ENCODE measurements at regions not wholly inside any gene's neighbourhood (a gene's known extent, or its start where the extent isn't known, plus 50 kb on each side); places are given as distances from the start of the nearest gene placed in this dataset.

- no peak for TF ChIP-seq POLR2A (IDR thresholded peaks at IDR 0.05; ENCODE audit: low read depth, low read length)
- TF ChIP-seq POLR2AphosphoS5 (IDR thresholded peaks at IDR 0.05; ENCODE audit: low read depth, low read length) = no peak
- no peak for TF ChIP-seq TAF1 (IDR thresholded peaks at IDR 0.05; ENCODE audit: borderline replicate concordance, low read depth, low read length)
Observed at GRCh38 chr14:70259420-70259819, 70.7 kb upstream of the SLC8A3 start.

Data from GM12892 (cell line).